ENCODE measurements at regions not wholly inside any gene's neighbourhood (a gene's known extent, or its start where the extent isn't known, plus 50 kb on each side); places are given as distances from the start of the nearest gene placed in this dataset.

DNA sequence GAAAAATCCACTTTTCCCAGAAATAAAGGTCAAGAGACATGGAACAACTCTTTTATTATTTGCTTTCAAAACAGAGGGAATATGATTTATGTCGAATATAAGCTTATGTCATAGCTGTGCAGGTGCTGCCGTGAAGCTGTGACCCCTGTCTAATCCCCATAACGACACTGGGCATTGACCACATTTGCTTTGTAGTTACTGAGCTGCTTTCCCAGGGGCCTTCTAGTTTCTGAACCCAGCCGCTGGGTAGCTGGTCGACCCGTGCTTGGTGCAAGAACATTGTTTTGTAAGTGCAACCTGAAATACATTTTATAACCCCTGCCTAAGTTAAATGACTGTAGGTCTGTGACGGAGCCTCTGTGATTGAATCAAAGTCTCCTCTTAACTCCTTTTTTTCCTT, 144.9 kb upstream of the HDAC9 start:
- TF ChIP-seq SIN3A (IDR thresholded peaks at IDR 0.05; ENCODE audit: borderline replicate concordance, insufficient read depth, low read length) (no peak), FOXP2 (optimal IDR thresholded peaks at IDR 0.05; ENCODE audit: borderline replicate concordance, extremely low read depth, extremely low read length, insufficient read depth) (no peak), POLR2AphosphoS5 (IDR thresholded peaks at IDR 0.05; ENCODE audit: low read depth, low read length) (no peak), TAF1 (IDR thresholded peaks at IDR 0.05; ENCODE audit: borderline replicate concordance, insufficient read depth, low read length) (no peak)

- TF ChIP-seq TAF1 (IDR thresholded peaks at IDR 0.05; ENCODE audit: borderline replicate concordance, insufficient read depth, low read length) (no peak), SIN3A (IDR thresholded peaks at IDR 0.05; ENCODE audit: borderline replicate concordance, insufficient read depth, low read length) (no peak), FOXP2 (optimal IDR thresholded peaks at IDR 0.05; ENCODE audit: borderline replicate concordance, extremely low read depth, extremely low read length, insufficient read depth) (no peak), POLR2AphosphoS5 (IDR thresholded peaks at IDR 0.05; ENCODE audit: low read depth, low read length) (no peak)
- TF ChIP-seq, protein P1, sequence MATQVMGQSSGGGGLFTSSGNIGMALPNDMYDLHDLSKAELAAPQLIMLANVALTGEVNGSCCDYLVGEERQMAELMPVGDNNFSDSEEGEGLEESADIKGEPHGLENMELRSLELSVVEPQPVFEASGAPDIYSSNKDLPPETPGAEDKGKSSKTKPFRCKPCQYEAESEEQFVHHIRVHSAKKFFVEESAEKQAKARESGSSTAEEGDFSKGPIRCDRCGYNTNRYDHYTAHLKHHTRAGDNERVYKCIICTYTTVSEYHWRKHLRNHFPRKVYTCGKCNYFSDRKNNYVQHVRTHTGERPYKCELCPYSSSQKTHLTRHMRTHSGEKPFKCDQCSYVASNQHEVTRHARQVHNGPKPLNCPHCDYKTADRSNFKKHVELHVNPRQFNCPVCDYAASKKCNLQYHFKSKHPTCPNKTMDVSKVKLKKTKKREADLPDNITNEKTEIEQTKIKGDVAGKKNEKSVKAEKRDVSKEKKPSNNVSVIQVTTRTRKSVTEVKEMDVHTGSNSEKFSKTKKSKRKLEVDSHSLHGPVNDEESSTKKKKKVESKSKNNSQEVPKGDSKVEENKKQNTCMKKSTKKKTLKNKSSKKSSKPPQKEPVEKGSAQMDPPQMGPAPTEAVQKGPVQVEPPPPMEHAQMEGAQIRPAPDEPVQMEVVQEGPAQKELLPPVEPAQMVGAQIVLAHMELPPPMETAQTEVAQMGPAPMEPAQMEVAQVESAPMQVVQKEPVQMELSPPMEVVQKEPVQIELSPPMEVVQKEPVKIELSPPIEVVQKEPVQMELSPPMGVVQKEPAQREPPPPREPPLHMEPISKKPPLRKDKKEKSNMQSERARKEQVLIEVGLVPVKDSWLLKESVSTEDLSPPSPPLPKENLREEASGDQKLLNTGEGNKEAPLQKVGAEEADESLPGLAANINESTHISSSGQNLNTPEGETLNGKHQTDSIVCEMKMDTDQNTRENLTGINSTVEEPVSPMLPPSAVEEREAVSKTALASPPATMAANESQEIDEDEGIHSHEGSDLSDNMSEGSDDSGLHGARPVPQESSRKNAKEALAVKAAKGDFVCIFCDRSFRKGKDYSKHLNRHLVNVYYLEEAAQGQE (IDR thresholded peaks at IDR 0.05; ENCODE audit: insufficient read depth in 1 of 2, low read depth in 2 of 2, low read length in 2 of 2) = no peak
Measured at GRCh38 chr7:18352339-18353255, 143.0 kb upstream of the HDAC9 start.

- TF ChIP-seq, protein P1 (IDR thresholded peaks at IDR 0.05; ENCODE audit: insufficient read depth in 1 of 2, low read depth in 2 of 2, low read length in 2 of 2) = no peak
- TF ChIP-seq POLR2AphosphoS5 (IDR thresholded peaks at IDR 0.05; ENCODE audit: low read depth, low read length) (no peak), SIN3A (IDR thresholded peaks at IDR 0.05; ENCODE audit: borderline replicate concordance, insufficient read depth, low read length) (no peak), TAF1 (IDR thresholded peaks at IDR 0.05; ENCODE audit: borderline replicate concordance, insufficient read depth, low read length) (no peak), FOXP2 (optimal IDR thresholded peaks at IDR 0.05; ENCODE audit: borderline replicate concordance, extremely low read depth, extremely low read length, insufficient read depth) (no peak)
Measured at GRCh38 chr7:18353339-18353738, 142.2 kb upstream of the HDAC9 start.

DNA sequence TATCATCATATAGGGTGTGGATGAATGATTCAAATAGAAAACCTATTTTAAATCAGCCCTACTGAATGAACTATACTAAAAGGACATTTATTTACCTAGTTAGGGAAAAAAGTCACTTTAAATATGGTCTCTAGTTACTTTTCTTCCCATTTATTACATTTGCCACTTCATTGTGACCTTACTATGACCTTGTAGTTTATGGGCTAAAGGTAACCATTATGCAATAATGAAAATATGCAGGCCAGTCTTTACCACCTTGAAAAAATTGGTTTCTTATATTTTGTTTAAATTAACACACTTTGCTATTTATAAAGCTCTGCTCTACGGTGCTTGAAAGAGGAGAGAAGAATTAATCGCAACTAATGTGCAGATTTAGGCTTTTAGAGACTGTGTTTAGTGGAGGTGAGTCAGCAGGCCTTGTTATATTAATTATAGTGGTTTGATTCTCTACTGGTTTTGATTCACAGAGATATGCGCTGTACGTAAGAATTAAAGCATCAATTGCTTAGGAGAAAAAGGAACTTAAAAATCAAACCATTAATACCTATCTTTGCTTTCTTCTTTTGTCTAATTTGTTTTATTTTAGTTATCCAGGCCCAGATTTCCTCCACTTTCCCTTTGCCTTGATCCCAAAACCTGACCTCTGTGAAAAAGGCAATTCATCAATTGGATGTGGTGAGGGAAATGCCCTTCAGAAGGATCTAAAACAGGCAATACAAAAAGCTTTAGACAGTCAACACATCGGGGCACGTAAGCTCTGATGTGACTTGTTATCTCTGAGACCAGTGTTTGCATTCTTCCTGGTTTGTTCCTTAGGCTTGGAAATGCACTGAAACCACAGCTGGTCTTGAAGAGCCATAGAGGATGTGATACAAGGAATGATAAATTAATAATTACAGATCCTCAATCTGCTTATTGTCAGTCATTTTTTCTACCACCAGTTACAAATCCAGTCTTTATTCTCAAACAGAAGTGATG, 141.2 kb upstream of the HDAC9 start:
- no peak for TF ChIP-seq SIN3A (IDR thresholded peaks at IDR 0.05; ENCODE audit: borderline replicate concordance, insufficient read depth, low read length)
- TF ChIP-seq TAF1 (IDR thresholded peaks at IDR 0.05; ENCODE audit: borderline replicate concordance, insufficient read depth, low read length) = no peak
- no peak for TF ChIP-seq POLR2AphosphoS5 (IDR thresholded peaks at IDR 0.05; ENCODE audit: low read depth, low read length)
- no peak for TF ChIP-seq FOXP2 (optimal IDR thresholded peaks at IDR 0.05; ENCODE audit: borderline replicate concordance, extremely low read depth, extremely low read length, insufficient read depth)
- TF ChIP-seq, protein P1 (IDR thresholded peaks at IDR 0.05; ENCODE audit: insufficient read depth in 1 of 2, low read depth in 2 of 2, low read length in 2 of 2) = no peak

GRCh38 chr7:18356191-18356645, 139.3 kb upstream of the HDAC9 start:
- TF ChIP-seq POLR2AphosphoS5 (IDR thresholded peaks at IDR 0.05; ENCODE audit: low read depth, low read length) (no peak), FOXP2 (optimal IDR thresholded peaks at IDR 0.05; ENCODE audit: borderline replicate concordance, extremely low read depth, extremely low read length, insufficient read depth) (no peak), TAF1 (IDR thresholded peaks at IDR 0.05; ENCODE audit: borderline replicate concordance, insufficient read depth, low read length) (no peak), SIN3A (IDR thresholded peaks at IDR 0.05; ENCODE audit: borderline replicate concordance, insufficient read depth, low read length) (no peak)
- TF ChIP-seq, protein P1 (IDR thresholded peaks at IDR 0.05; ENCODE audit: insufficient read depth in 1 of 2, low read depth in 2 of 2, low read length in 2 of 2) = no peak

Data from PFSK-1 (cell line).